SK-N-SH (cell line): ENCODE measurements at regions not wholly inside any gene's neighbourhood (a gene's known extent, or its start where the extent isn't known, plus 50 kb on each side); places are given as distances from the start of the nearest gene placed in this dataset.

Source experiments
- CTCF ChIA-PET: fragments of 300-600, 350-600 bp; formaldehyde crosslinking; extraction: SDS; loops from one replicate; lab custom pipeline; 2021; lab: Yijun Ruan, JAX
- POLR2A ChIA-PET: fragments of 350-600 bp; sonication (Branson Sonifier 250); formaldehyde crosslinking; extraction: SDS; loops from one replicate; lab custom pipeline; 2020; ENCODE audit warnings: antibody characterized with exemption, inconsistent platforms; lab: Yijun Ruan, JAX
- DNase-seq: peaks from one replicate; pipeline ENCODE4 v3.0.0; 2012
- H2AFZ ChIP-seq: fragments of 200-600 bp; sonication (generic); 2 replicates; pipeline ENCODE4 v1.8.1; 2016; ENCODE audit warnings: antibody characterized with exemption, mild to moderate bottlenecking, low read depth
- H3F3A ChIP-seq: fragments of 200-600 bp; sonication (generic); replicated peaks from 2 replicates; pipeline ENCODE3; 2016; ENCODE audit warnings: antibody characterized with exemption, mild to moderate bottlenecking; ENCODE audit not compliant: insufficient read depth
- H3K27ac ChIP-seq, 2 experiments: fragments of 200-500 bp in 1 of 2; fragments of 200-600 bp in 1 of 2; sonication (Bioruptor generic) in 1 of 2; sonication (generic), shearing (Covaris generic) in 1 of 2; 2 replicates each; pipeline versions ENCODE4 v1.5.1 to v1.6.1; 2014 to 2016; ENCODE audit warnings: low read depth in 2 of 2, inconsistent platforms in 1 of 2, low read length in 1 of 2, mild to moderate bottlenecking in 1 of 2, mixed read lengths in 1 of 2
- H3K27me3 ChIP-seq: fragments of 200-600 bp; sonication (generic), shearing (Covaris generic); 2 replicates; pipeline ENCODE4 v1.6.1; 2016; ENCODE audit warnings: mixed run types; ENCODE audit not compliant: insufficient read depth
- H3K36me3 ChIP-seq, 2 experiments: fragments of 200-500 bp in 1 of 2; fragments of 200-600 bp in 1 of 2; sonication (Bioruptor generic) in 1 of 2; sonication (generic) in 1 of 2; replicated peaks in 1 of 2; 2 replicates each; pipeline versions ENCODE3 to v1.5.1; 2014 to 2016; ENCODE audit warnings: low read length in 1 of 2, mild to moderate bottlenecking in 1 of 2; ENCODE audit not compliant: insufficient read depth in 2 of 2, control insufficient read depth in 1 of 2
- H3K4me1 ChIP-seq, 2 experiments: fragments of 200-500 bp in 1 of 2; fragments of 200-600 bp in 1 of 2; sonication (Bioruptor generic) in 1 of 2; sonication (generic), shearing (Covaris generic) in 1 of 2; 2 replicates each; pipeline versions ENCODE4 v1.5.1 to v1.6.1; 2014 to 2016; ENCODE audit warnings: low read depth in 1 of 2, low read length in 1 of 2, mixed run types in 1 of 2; ENCODE audit not compliant: insufficient read depth in 2 of 2, control insufficient read depth in 1 of 2
- H3K4me2 ChIP-seq: fragments of 200-600 bp; sonication (generic), shearing (Covaris generic); 2 replicates; pipeline ENCODE4 v1.6.1; 2017; ENCODE audit warnings: mixed run types
- H3K4me3 ChIP-seq, 2 experiments: fragments of 200-500 bp in 1 of 2; fragments of 200-600 bp in 1 of 2; sonication (Bioruptor generic) in 1 of 2; sonication (generic), shearing (Covaris generic) in 1 of 2; 2 replicates each; pipeline versions ENCODE4 v1.5.1 to v1.8.1; 2014 to 2016; ENCODE audit warnings: low read depth in 2 of 2, inconsistent platforms in 1 of 2, low read length in 1 of 2, mild to moderate bottlenecking in 1 of 2, mixed read lengths in 1 of 2, moderate library complexity in 1 of 2
- H3K79me2 ChIP-seq: fragments of 200-600 bp; sonication (generic); 2 replicates; pipeline ENCODE4 v1.8.1; 2017; ENCODE audit warnings: mild to moderate bottlenecking; ENCODE audit not compliant: insufficient read depth
- H3K9ac ChIP-seq: fragments of 200-600 bp; sonication (generic); 2 replicates; pipeline ENCODE4 v1.6.1; 2017; ENCODE audit warnings: mixed run types
- H3K9me2 ChIP-seq: fragments of 200-600 bp; sonication (generic); 2 replicates; pipeline ENCODE4 v1.6.1; 2017; ENCODE audit warnings: mixed run types
- H3K9me3 ChIP-seq: fragments of 200-600 bp; sonication (generic); 2 replicates; pipeline ENCODE4 v1.6.1; 2017; ENCODE audit warnings: mixed run types, mild to moderate bottlenecking, moderate library complexity
- H4K20me1 ChIP-seq: fragments of 200-600 bp; sonication (generic); 2 replicates; pipeline ENCODE4 v1.6.1; 2017; ENCODE audit warnings: mild to moderate bottlenecking, mixed run types; ENCODE audit not compliant: insufficient read depth
- CHD2 ChIP-seq: fragments of 150-350 bp; IDR thresholded peaks from 2 replicates; pipeline ENCODE4 v1.6.1; 2018; ENCODE audit warnings: low read length; ENCODE audit not compliant: partially characterized antibody
- EP300 ChIP-seq, 2 experiments: IDR thresholded peaks; 2 replicates each; pipeline versions ENCODE4 v1.4.0 to v1.6.1; 2012; ENCODE audit warnings: borderline replicate concordance in 1 of 2, low read depth in 1 of 2, low read length in 1 of 2
- EZH2phosphoT487 ChIP-seq: fragments of 200-600 bp; sonication (generic); IDR thresholded peaks from 2 replicates; pipeline ENCODE4 v1.6.1; 2017; ENCODE audit warnings: low read depth, mixed run types, mild to moderate bottlenecking, antibody characterized with exemption, moderate library complexity, borderline replicate concordance
- FOXJ3 ChIP-seq: sonication (generic); formaldehyde crosslinking; IDR thresholded peaks from 2 replicates; pipeline ENCODE4 v1.5.1; 2020; ENCODE audit warnings: mild to moderate bottlenecking, missing genetic modification reagents
- FOXM1 ChIP-seq: IDR thresholded peaks from 2 replicates; pipeline ENCODE4 v1.4.0; 2012; ENCODE audit warnings: low read depth, mild to moderate bottlenecking
- GABPA ChIP-seq: IDR thresholded peaks from 2 replicates; pipeline ENCODE4 v1.4.0; 2012; ENCODE audit warnings: low read depth, mild to moderate bottlenecking
- GATA2 ChIP-seq: sonication (generic); formaldehyde crosslinking; IDR thresholded peaks from 2 replicates; pipeline ENCODE4 v1.5.0; 2020; ENCODE audit warnings: mild to moderate bottlenecking, missing genetic modification reagents
- MEF2A ChIP-seq: IDR thresholded peaks from 2 replicates; pipeline ENCODE4 v1.4.0; 2012; ENCODE audit warnings: low read depth, borderline replicate concordance
- MXI1 ChIP-seq: IDR thresholded peaks from 2 replicates; pipeline ENCODE4 v1.6.1; 2012; ENCODE audit warnings: mild to moderate bottlenecking, low read depth, low read length, improper control_type of control experiment
- NFIC ChIP-seq: IDR thresholded peaks from 2 replicates; pipeline ENCODE4 v1.4.0; 2012; ENCODE audit warnings: borderline replicate concordance
- NRF1 ChIP-seq: IDR thresholded peaks from 2 replicates; pipeline ENCODE4 v1.6.1; 2012; ENCODE audit warnings: low read depth, mild to moderate bottlenecking, low read length
- RAD21 ChIP-seq: IDR thresholded peaks from 2 replicates; pipeline ENCODE4 v1.6.1; 2012; ENCODE audit warnings: mild to moderate bottlenecking, low read length
- RCOR1 ChIP-seq: fragments of 150-350 bp; IDR thresholded peaks from 2 replicates; pipeline ENCODE4 v1.6.1; 2017; ENCODE audit warnings: antibody characterized with exemption, low read length
- SIN3A ChIP-seq: IDR thresholded peaks from 2 replicates; pipeline ENCODE4 v1.6.1; 2012; ENCODE audit warnings: low read depth, mild to moderate bottlenecking, low read length, moderate library complexity, borderline replicate concordance
- SMC3 ChIP-seq: IDR thresholded peaks from 2 replicates; pipeline ENCODE4 v1.6.1; 2012; ENCODE audit warnings: low read depth, low read length, improper control_type of control experiment
- TAF1 ChIP-seq: IDR thresholded peaks from 2 replicates; pipeline ENCODE4 v1.6.1; 2012; ENCODE audit warnings: low read depth, mild to moderate bottlenecking, low read length, moderate library complexity, borderline replicate concordance
- TCF12 ChIP-seq: IDR thresholded peaks from 2 replicates; pipeline ENCODE4 v1.4.0; 2012
- TEAD4 ChIP-seq: IDR thresholded peaks from 2 replicates; pipeline ENCODE4 v1.4.0; 2012; ENCODE audit warnings: mild to moderate bottlenecking, borderline replicate concordance; ENCODE audit not compliant: insufficient read depth
- WGBS: methylation state at CpG from one replicate; pipeline ENCODE4 v1.1.6; 2017; ENCODE audit warnings: low lambda C conversion rate; 5-methylcytosine and 5-hydroxymethylcytosine counted together
- TF ChIP-seq, protein P1 (sequence below): fragments of 200-600 bp; sonication (generic); IDR thresholded peaks from 2 replicates; pipeline ENCODE4 v1.6.1; 2017; ENCODE audit warnings: antibody characterized with exemption, mild to moderate bottlenecking, moderate library complexity
- TF ChIP-seq, protein P2 (sequence below): IDR thresholded peaks from 2 replicates; pipeline ENCODE4 v1.4.0; 2012; ENCODE audit warnings: low read depth, borderline replicate concordance
- TF ChIP-seq, protein P3 (sequence below): IDR thresholded peaks from 2 replicates; pipeline ENCODE4; 2012
- TF ChIP-seq, protein P4 (sequence below): fragments of 150-350 bp; IDR thresholded peaks from 2 replicates; pipeline ENCODE4 v1.6.1; 2016; ENCODE audit warnings: mild to moderate bottlenecking, low read depth, low read length
- TF ChIP-seq, protein P5 (sequence below): IDR thresholded peaks from 2 replicates; pipeline ENCODE4 v1.4.0; 2012; ENCODE audit warnings: low read depth, borderline replicate concordance

DNA sequence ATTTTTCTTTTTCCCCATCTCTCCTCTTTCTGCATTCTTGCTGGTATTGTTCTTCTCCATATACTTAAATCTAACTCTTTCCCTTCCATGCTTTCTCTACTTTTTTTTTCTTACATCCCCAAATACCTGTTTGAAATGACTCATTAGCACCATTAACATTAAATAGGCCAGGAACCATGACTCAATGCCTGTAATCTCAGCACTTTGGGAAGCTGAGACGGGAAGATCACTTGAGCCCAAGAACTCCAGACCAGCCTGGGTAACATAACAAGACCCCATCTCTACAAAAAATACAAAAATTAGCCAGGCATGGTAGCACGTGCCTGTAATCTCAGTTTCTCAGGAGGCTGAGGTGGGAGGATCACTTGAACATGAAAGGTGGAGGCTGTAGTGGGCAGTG lies 1026.8 kb downstream of the GATA3 start:
- no peak for DNase-seq

DNA sequence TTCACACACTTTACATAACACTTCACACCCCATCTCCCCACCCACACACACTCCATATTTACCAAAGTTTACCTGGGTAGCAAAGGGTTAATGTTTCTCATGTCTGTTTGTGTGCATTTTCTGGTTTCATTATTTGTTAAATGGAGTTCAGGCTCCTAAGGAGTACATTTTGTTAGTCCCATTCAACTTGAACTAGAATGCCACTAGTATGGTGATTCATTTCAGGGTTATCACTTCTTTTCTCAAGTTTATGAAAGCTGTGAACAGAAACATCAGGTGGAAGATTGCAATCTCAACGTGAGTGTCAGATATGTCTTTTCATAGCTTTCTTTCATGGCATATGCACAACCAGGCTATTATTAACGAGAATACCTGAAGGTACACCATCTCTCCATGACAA lies 1027.5 kb downstream of the GATA3 start:
- no peak overlapping the region for H3K4me2 ChIP-seq
- H3K4me3 ChIP-seq = no peak overlapping the region
- H3K9ac ChIP-seq = no peak overlapping the region
- no peaks in the 10 kb centered on the region for H4K20me1 ChIP-seq
- 13% methylated on average over 2 of the region's 2 CpGs for WGBS
- H3K27me3 ChIP-seq = no peaks in the 10 kb centered on the region
- no peak overlapping the region for H2AFZ ChIP-seq
- H3K9me2 ChIP-seq = no peaks in the 10 kb centered on the region
- no peaks in the 10 kb centered on the region for H3K4me1 ChIP-seq
- POLR2A ChIA-PET = no interaction called here
- H3K79me2 ChIP-seq = no peaks in the 10 kb centered on the region
- CTCF ChIA-PET = no interaction called here
- H3F3A ChIP-seq = no peaks in the 10 kb centered on the region
- H3K9me3 ChIP-seq = no peaks in the 10 kb centered on the region
- DNase-seq = no peak
- H3K36me3 ChIP-seq = no peaks in the 10 kb centered on the region
- H3K27ac ChIP-seq = no peak overlapping the region
- TF ChIP-seq SIN3A (no peak), SMC3 (no peak), GATA2 (no peak), CHD2 (no peak), NRF1 (no peak), TCF12 (no peak), RAD21 (no peak), FOXJ3 (CRISPR knock-in tag) (no peak)
- TF ChIP-seq, protein P1, sequence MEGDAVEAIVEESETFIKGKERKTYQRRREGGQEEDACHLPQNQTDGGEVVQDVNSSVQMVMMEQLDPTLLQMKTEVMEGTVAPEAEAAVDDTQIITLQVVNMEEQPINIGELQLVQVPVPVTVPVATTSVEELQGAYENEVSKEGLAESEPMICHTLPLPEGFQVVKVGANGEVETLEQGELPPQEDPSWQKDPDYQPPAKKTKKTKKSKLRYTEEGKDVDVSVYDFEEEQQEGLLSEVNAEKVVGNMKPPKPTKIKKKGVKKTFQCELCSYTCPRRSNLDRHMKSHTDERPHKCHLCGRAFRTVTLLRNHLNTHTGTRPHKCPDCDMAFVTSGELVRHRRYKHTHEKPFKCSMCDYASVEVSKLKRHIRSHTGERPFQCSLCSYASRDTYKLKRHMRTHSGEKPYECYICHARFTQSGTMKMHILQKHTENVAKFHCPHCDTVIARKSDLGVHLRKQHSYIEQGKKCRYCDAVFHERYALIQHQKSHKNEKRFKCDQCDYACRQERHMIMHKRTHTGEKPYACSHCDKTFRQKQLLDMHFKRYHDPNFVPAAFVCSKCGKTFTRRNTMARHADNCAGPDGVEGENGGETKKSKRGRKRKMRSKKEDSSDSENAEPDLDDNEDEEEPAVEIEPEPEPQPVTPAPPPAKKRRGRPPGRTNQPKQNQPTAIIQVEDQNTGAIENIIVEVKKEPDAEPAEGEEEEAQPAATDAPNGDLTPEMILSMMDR = no peak
- TF ChIP-seq, protein P2, sequence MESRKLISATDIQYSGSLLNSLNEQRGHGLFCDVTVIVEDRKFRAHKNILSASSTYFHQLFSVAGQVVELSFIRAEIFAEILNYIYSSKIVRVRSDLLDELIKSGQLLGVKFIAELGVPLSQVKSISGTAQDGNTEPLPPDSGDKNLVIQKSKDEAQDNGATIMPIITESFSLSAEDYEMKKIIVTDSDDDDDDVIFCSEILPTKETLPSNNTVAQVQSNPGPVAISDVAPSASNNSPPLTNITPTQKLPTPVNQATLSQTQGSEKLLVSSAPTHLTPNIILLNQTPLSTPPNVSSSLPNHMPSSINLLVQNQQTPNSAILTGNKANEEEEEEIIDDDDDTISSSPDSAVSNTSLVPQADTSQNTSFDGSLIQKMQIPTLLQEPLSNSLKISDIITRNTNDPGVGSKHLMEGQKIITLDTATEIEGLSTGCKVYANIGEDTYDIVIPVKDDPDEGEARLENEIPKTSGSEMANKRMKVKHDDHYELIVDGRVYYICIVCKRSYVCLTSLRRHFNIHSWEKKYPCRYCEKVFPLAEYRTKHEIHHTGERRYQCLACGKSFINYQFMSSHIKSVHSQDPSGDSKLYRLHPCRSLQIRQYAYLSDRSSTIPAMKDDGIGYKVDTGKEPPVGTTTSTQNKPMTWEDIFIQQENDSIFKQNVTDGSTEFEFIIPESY = no peak
- TF ChIP-seq, protein P3, sequence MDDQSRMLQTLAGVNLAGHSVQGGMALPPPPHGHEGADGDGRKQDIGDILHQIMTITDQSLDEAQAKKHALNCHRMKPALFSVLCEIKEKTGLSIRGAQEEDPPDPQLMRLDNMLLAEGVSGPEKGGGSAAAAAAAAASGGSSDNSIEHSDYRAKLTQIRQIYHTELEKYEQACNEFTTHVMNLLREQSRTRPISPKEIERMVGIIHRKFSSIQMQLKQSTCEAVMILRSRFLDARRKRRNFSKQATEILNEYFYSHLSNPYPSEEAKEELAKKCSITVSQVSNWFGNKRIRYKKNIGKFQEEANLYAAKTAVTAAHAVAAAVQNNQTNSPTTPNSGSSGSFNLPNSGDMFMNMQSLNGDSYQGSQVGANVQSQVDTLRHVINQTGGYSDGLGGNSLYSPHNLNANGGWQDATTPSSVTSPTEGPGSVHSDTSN = no peak
- TF ChIP-seq, protein P4, sequence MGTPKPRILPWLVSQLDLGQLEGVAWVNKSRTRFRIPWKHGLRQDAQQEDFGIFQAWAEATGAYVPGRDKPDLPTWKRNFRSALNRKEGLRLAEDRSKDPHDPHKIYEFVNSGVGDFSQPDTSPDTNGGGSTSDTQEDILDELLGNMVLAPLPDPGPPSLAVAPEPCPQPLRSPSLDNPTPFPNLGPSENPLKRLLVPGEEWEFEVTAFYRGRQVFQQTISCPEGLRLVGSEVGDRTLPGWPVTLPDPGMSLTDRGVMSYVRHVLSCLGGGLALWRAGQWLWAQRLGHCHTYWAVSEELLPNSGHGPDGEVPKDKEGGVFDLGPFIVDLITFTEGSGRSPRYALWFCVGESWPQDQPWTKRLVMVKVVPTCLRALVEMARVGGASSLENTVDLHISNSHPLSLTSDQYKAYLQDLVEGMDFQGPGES = no peak

More for the DNA sequence above, 1026.8 kb downstream of the GATA3 start:
- POLR2A ChIA-PET = no interaction called here
- Histone ChIP-seq H3K4me1 (no peaks in the 10 kb centered on the region), H3K9me2 (no peaks in the 10 kb centered on the region), H3K9ac (no peak overlapping the region), H4K20me1 (no peaks in the 10 kb centered on the region), H3K36me3 (no peaks in the 10 kb centered on the region), H3K4me2 (no peak overlapping the region), H3K27ac (no peak overlapping the region), H3F3A (no peaks in the 10 kb centered on the region), H3K4me3 (no peak overlapping the region), H2AFZ (no peak overlapping the region), H3K27me3 (no peaks in the 10 kb centered on the region), H3K9me3 (no peaks in the 10 kb centered on the region), H3K79me2 (no peaks in the 10 kb centered on the region)
- 39% methylated on average over 2 of the region's 2 CpGs for WGBS
- CTCF ChIA-PET = no interaction called here
- no peak for TF ChIP-seq SMC3
- TF ChIP-seq MEF2A = no peak
- TF ChIP-seq, protein P5, sequence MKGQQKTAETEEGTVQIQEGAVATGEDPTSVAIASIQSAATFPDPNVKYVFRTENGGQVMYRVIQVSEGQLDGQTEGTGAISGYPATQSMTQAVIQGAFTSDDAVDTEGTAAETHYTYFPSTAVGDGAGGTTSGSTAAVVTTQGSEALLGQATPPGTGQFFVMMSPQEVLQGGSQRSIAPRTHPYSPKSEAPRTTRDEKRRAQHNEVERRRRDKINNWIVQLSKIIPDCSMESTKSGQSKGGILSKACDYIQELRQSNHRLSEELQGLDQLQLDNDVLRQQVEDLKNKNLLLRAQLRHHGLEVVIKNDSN = no peak
- TF ChIP-seq FOXJ3 (CRISPR knock-in tag) = no peak
- no peak for TF ChIP-seq GABPA
- TF ChIP-seq EZH2phosphoT487 = no peak
- TF ChIP-seq FOXM1 = no peak
- no peak for TF ChIP-seq RCOR1
- no peak for TF ChIP-seq EP300 (IDR thresholded peaks at IDR 0.05; ENCODE audit: borderline replicate concordance in 1 of 2, low read depth in 1 of 2, low read length in 1 of 2)
- TF ChIP-seq NFIC = no peak
- TF ChIP-seq MXI1 = no peak
- TF ChIP-seq TEAD4 = no peak
- TF ChIP-seq, protein P4 = no peak
- no peak for TF ChIP-seq GATA2
- no peak for TF ChIP-seq CHD2
- TF ChIP-seq RAD21 = no peak
- TF ChIP-seq TAF1 = no peak
- no peak for TF ChIP-seq TCF12
